K562 (cell line): ENCODE measurements at regions not wholly inside any gene's neighbourhood (a gene's known extent, or its start where the extent isn't known, plus 50 kb on each side); places are given as distances from the start of the nearest gene placed in this dataset.

Source experiments
- ATAC-seq: fragments of 200-7000 bp; cut with Tn5 transposase; 3 replicates; pipeline ENCODE4 v1.9.1; 2020; ENCODE audit warnings: moderate library complexity
- BruUV-seq: library from RNA; stranded (reverse); fragments of 400-500 nt; replicated peaks from 2 replicates; lab custom pipeline; 2021; lab: Mats Ljungman, UMichigan
- CTCF ChIA-PET: fragments of 300-600 bp; formaldehyde crosslinking; extraction: SDS; loops from one replicate; lab custom pipeline; 2021; ENCODE audit warnings: low intra/inter-chr PET ratio; lab: Yijun Ruan, JAX
- POLR2A ChIA-PET: fragments of 300-600, 350-650 bp; sonication (Branson Sonifier 250); formaldehyde crosslinking; extraction: SDS; loops from one replicate; lab custom pipeline; 2021; ENCODE audit warnings: antibody characterized with exemption, inconsistent platforms; lab: Yijun Ruan, JAX
- DNase-seq, 4 experiments: peaks; one replicate each; pipeline versions ENCODE4 v3.0.0 to v3.0.0-alpha.2; 2011 to 2018; ENCODE audit warnings: low spot score in 3 of 4, mixed read lengths in 3 of 4; ENCODE audit errors: extremely low read depth in 1 of 4
- FAIRE-seq: peaks from 2 replicates; lab custom pipeline; 2011; peaks lifted over from hg19 to GRCh38; lab: Jason Lieb, UNC
- H2AFZ ChIP-seq: 2 replicates; pipeline ENCODE4 v1.6.0; 2011; ENCODE audit warnings: low read depth, low read length, control low read depth, inconsistent platforms
- H3K27ac ChIP-seq: fragments of 200-600 bp; 3 replicates; pipeline ENCODE4 v1.8.0; 2011; ENCODE audit warnings: low read depth, mild to moderate bottlenecking, control low read depth, inconsistent platforms, low read length, moderate library complexity, mixed read lengths; ENCODE audit errors: extremely low read depth
- H3K27me3 ChIP-seq, 2 experiments: fragments of 300-600 bp in 1 of 2; 2 replicates in 1 of 2; 3 replicates in 1 of 2; pipeline versions ENCODE4 v1.6.0 to v1.8.0; 2011; ENCODE audit warnings: inconsistent platforms in 2 of 2, low read length in 2 of 2, mild to moderate bottlenecking in 1 of 2, mixed read lengths in 1 of 2, moderate library complexity in 1 of 2; ENCODE audit not compliant: control insufficient read depth in 2 of 2, insufficient read depth in 2 of 2
- H3K36me3 ChIP-seq: fragments of 300-600 bp; 3 replicates; pipeline ENCODE4 v1.8.0; 2011; ENCODE audit warnings: mild to moderate bottlenecking, low read length, inconsistent platforms; ENCODE audit not compliant: control insufficient read depth, insufficient read depth
- H3K4me1 ChIP-seq, 2 experiments: fragments of 200-600 bp in 1 of 2; replicated peaks in 1 of 2; 2 replicates in 1 of 2; 3 replicates in 1 of 2; pipeline versions ENCODE4 v1.5.1 to v1.8.0; 2011; ENCODE audit warnings: inconsistent platforms in 2 of 2, low read length in 2 of 2, mild to moderate bottlenecking in 1 of 2, mixed read lengths in 1 of 2, moderate library complexity in 1 of 2; ENCODE audit not compliant: control insufficient read depth in 2 of 2, insufficient read depth in 2 of 2
- H3K4me2 ChIP-seq: 2 replicates; pipeline ENCODE4 v1.6.1; 2011; ENCODE audit warnings: low read length, control low read depth, inconsistent platforms, mixed read lengths; ENCODE audit not compliant: insufficient read depth
- H3K4me3 ChIP-seq: fragments of 200-600 bp; sonication (generic), shearing (Covaris generic); 2 replicates; pipeline ENCODE4 v1.5.1; 2016; ENCODE audit warnings: control low read depth, inconsistent platforms
- H3K79me2 ChIP-seq: fragments of 200-600 bp; 3 replicates; pipeline ENCODE4 v1.8.0; 2011; ENCODE audit warnings: low read length, inconsistent platforms; ENCODE audit not compliant: control insufficient read depth, insufficient read depth
- H3K9ac ChIP-seq, 2 experiments: 2 replicates each; pipeline versions ENCODE4 v1.6.0 to v1.6.1; 2011; ENCODE audit warnings: low read depth in 2 of 2, low read length in 2 of 2, control low read depth in 1 of 2, inconsistent platforms in 1 of 2, mild to moderate bottlenecking in 1 of 2, mixed read lengths in 1 of 2; ENCODE audit not compliant: insufficient read depth in 1 of 2
- H3K9me1 ChIP-seq: one replicate; pipeline ENCODE4 v1.6.0; 2011; ENCODE audit warnings: inconsistent platforms, mild to moderate bottlenecking, low read length, moderate library complexity; ENCODE audit not compliant: control insufficient read depth, insufficient read depth
- H3K9me3 ChIP-seq: replicated peaks from 2 replicates; pipeline ENCODE4 v1.5.1; 2011; ENCODE audit warnings: low read depth, low read length, inconsistent platforms; ENCODE audit not compliant: control insufficient read depth, insufficient read depth
- H4K20me1 ChIP-seq: replicated peaks from 2 replicates; pipeline ENCODE4 v1.6.1; 2011; ENCODE audit warnings: low read length, inconsistent platforms, mixed read lengths; ENCODE audit not compliant: control insufficient read depth, insufficient read depth
- ETV1 ChIP-seq: fragments of 450-650 bp; conservative IDR thresholded peaks from 2 replicates; pipeline ENCODE4 v1.6.1; 2016; ENCODE audit warnings: missing genetic modification characterization, control low read depth, low read depth, missing compliant biosample characterization
- ETV6 ChIP-seq, 3 experiments: fragments of 150-350 bp in 1 of 3; sonication (generic) in 1 of 3; formaldehyde crosslinking in 1 of 3; IDR thresholded peaks; 2 replicates each; pipeline versions ENCODE4 v1.6.1 to v1.8.0; 2014 to 2022; ENCODE audit warnings: borderline replicate concordance in 2 of 3, low read depth in 2 of 3, antibody characterized with exemption in 1 of 3, low read length in 1 of 3, mild to moderate bottlenecking in 1 of 3, missing genetic modification reagents in 1 of 3
- FOXJ2 ChIP-seq: fragments of 200-800 bp; sonication (Bioruptor generic); IDR thresholded peaks from 2 replicates; pipeline ENCODE4 v1.6.1; 2016; ENCODE audit warnings: missing genetic modification characterization, missing compliant biosample characterization
- MAZ ChIP-seq, 2 experiments: fragments of 450-650 bp in 1 of 2; sonication (generic) in 1 of 2; formaldehyde crosslinking; IDR thresholded peaks in 1 of 2; conservative IDR thresholded peaks in 1 of 2; 2 replicates each; pipeline versions ENCODE4 v1.4.0 to v1.5.0; 2020; ENCODE audit warnings: mild to moderate bottlenecking in 1 of 2, missing genetic modification reagents in 1 of 2
- MITF ChIP-seq: IDR thresholded peaks from 2 replicates; pipeline ENCODE4 v1.6.1; 2014; ENCODE audit warnings: antibody characterized with exemption
- OTX1 ChIP-seq: fragments of 450-650 bp; formaldehyde crosslinking; IDR thresholded peaks from 2 replicates; pipeline ENCODE4 v1.4.0; 2022; ENCODE audit warnings: mild to moderate bottlenecking
- SMC3 ChIP-seq: conservative IDR thresholded peaks from 2 replicates; pipeline ENCODE4 v1.6.1; 2011; ENCODE audit warnings: low read depth, low read length, improper control_type of control experiment; ENCODE audit not compliant: insufficient read depth
- TEAD4 ChIP-seq, 2 experiments: sonication (generic) in 1 of 2; formaldehyde crosslinking in 1 of 2; IDR thresholded peaks; 2 replicates each; pipeline versions ENCODE4 v1.6.1 to v1.8.0; 2012 to 2022; ENCODE audit warnings: borderline replicate concordance in 1 of 2, inconsistent platforms in 1 of 2, low read length in 1 of 2, mild to moderate bottlenecking in 1 of 2, missing genetic modification reagents in 1 of 2
- ZNF12 ChIP-seq: sonication (generic); formaldehyde crosslinking; IDR thresholded peaks from 2 replicates; pipeline ENCODE4 v1.4.0; 2020; ENCODE audit warnings: mild to moderate bottlenecking, missing genetic modification reagents
- ZNF277 ChIP-seq: fragments of 250-450 bp; sonication (Bioruptor Pico); IDR thresholded peaks from 2 replicates; pipeline ENCODE4 v1.8.0; 2022; ENCODE audit warnings: inconsistent platforms, mild to moderate bottlenecking, moderate library complexity, borderline replicate concordance
- ZNF518B ChIP-seq: fragments of 250-450 bp; sonication (Bioruptor Pico); IDR thresholded peaks from 2 replicates; pipeline ENCODE4 v1.5.0; 2021; ENCODE audit warnings: mild to moderate bottlenecking, moderate library complexity
- ZNF77 ChIP-seq: fragments of 250-450 bp; sonication (Bioruptor Pico); IDR thresholded peaks from 2 replicates; pipeline ENCODE4 v1.5.0; 2020
- WGBS: fragments of 100-300 bp; shearing (Covaris generic); methylation state at CpG from one replicate; pipeline ENCODE4 v1.1.6; 2016; ENCODE audit warnings: low coverage, mixed read lengths; ENCODE audit not compliant: insufficient coverage; ENCODE audit errors: missing lambda C conversion rate; 5-methylcytosine and 5-hydroxymethylcytosine counted together
- in situ Hi-C: fragments of 300-500 bp; cut with MboI; formaldehyde crosslinking; loops from 4 replicates; pipeline ENCODE4 v1.15.0; 2018; ENCODE audit warnings: inconsistent platforms, mixed read lengths
- intact Hi-C: fragments of 100-400 bp; cut with micrococcal nuclease; formaldehyde crosslinking; loops from 2 replicates; pipeline ENCODE4 v1.14.2; 2022
- TF ChIP-seq, protein P1 (sequence below): IDR thresholded peaks from 2 replicates; pipeline ENCODE4 v1.6.1; 2011; ENCODE audit not compliant: insufficient read length; ENCODE audit errors: extremely low read depth

- CTCF ChIA-PET, result no interaction called here
- ATAC-seq, result no peak
- no peak overlapping the region for H2AFZ ChIP-seq
- TF ChIP-seq ZNF518B (CRISPR knock-in tag) (no peak), ETV6 (IDR thresholded peaks at IDR 0.05; ENCODE audit: borderline replicate concordance in 1 of 2, low read depth in 2 of 2, low read length in 1 of 2) (no peak), ETV6 (CRISPR knock-in tag; IDR thresholded peaks at IDR 0.05; ENCODE audit: borderline replicate concordance) (no peak), MAZ (CRISPR knock-in tag; conservative IDR thresholded peaks at IDR 0.05 in 1 of 2, IDR thresholded peaks at IDR 0.05 in 1 of 2) (no peak), ETV1 (tag) (no peak), FOXJ2 (tag) (no peak), ZNF277 (CRISPR knock-in tag) (no peak), OTX1 (CRISPR knock-in tag) (no peak), MITF (no peak), TEAD4 (IDR thresholded peaks at IDR 0.05; ENCODE audit: low read length) (no peak), TEAD4 (CRISPR knock-in tag; IDR thresholded peaks at IDR 0.05; ENCODE audit: borderline replicate concordance) (no peak), ZNF12 (CRISPR knock-in tag) (no peak), SMC3 (no peak), ZNF77 (CRISPR knock-in tag) (no peak)
- TF ChIP-seq, protein P1, sequence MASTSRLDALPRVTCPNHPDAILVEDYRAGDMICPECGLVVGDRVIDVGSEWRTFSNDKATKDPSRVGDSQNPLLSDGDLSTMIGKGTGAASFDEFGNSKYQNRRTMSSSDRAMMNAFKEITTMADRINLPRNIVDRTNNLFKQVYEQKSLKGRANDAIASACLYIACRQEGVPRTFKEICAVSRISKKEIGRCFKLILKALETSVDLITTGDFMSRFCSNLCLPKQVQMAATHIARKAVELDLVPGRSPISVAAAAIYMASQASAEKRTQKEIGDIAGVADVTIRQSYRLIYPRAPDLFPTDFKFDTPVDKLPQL, result no peak
These were observed 316.8 kb upstream of the NFE2L3 start for GRCh38 chr7:25835197-25835596.

More at GRCh38 chr7:25835197-25835596, 316.8 kb upstream of the NFE2L3 start:
- POLR2A ChIA-PET, result interaction anchor here (0.6 kb wide), 1 partner anchor 141 kb away, joined by 3 read pairs; no protein-coding TSS in a partner anchor
- Histone ChIP-seq H3K9me3 (no peaks in the 10 kb centered on the region), H3K79me2 (no peaks in the 10 kb centered on the region), H3K4me1 (no peaks in the 10 kb centered on the region; a peak in 1 of 5 replicates), H3K9me1 (no peaks in the 10 kb centered on the region), H3K27me3 (no peaks in the 10 kb centered on the region), H3K36me3 (no peaks in the 10 kb centered on the region), H3K9ac (no peak overlapping the region), H3K27ac (no peak overlapping the region), H3K4me3 (no peak overlapping the region), H3K4me2 (no peak overlapping the region), H4K20me1 (no peaks in the 10 kb centered on the region)
- no TSS peak for BruUV-seq
- 19% methylated on average over 5 of the region's 5 CpGs for WGBS
- intact Hi-C loops (no loop called here), in situ Hi-C loops (loop anchor here (25.0 kb wide), 1 partner anchor 448 kb away; no protein-coding TSS in a partner anchor)
- no peak for DNase-seq
- no peak for FAIRE-seq
